ENCODE measurements at regions not wholly inside any gene's neighbourhood (a gene's known extent, or its start where the extent isn't known, plus 50 kb on each side); places are given as distances from the start of the nearest gene placed in this dataset.

DNA sequence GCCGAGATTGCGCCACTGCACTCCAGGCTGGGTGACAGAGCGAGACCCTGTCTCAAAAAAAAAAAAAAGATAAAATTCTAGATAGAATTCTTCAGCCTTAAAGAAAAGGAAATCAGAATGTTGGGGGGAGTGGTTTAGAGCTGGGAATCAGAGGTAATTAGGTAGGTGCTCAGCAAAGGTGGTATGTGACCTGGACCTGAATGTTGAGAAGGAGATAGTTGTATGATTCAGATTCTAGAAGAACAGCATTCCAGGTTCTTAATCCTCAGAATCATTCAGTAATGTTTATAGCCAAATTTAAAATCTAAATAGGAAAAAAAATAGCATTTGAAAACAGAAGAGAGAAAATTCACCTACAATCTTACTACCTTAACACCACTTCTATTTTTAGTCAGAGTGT lies 71.3 kb upstream of the UBE2E1 start:
- Histone ChIP-seq H3K9me3 (ENCODE audit: control insufficient read depth in 4 of 4, low read length in 3 of 4) (no peaks in the 10 kb centered on the region), H3K9ac (ENCODE audit: low read depth in 1 of 2, low read length in 2 of 2) (no peak overlapping the region), H3K36me3 (ENCODE audit: control insufficient read depth in 4 of 4, insufficient read depth in 3 of 4, low read depth in 1 of 4, low read length in 3 of 4) (no peaks in the 10 kb centered on the region), H3K4me3 (ENCODE audit: low read depth in 1 of 3, low read length in 3 of 3) (no peak overlapping the region), H3K4me1 (ENCODE audit: control insufficient read depth in 4 of 4, insufficient read depth in 4 of 4, low read length in 3 of 4) (no peaks in the 10 kb centered on the region), H3K27me3 (ENCODE audit: control insufficient read depth in 4 of 4, insufficient read depth in 4 of 4, low read length in 3 of 4) (no peaks in the 10 kb centered on the region), H3K27ac (ENCODE audit: low read depth in 1 of 2, low read length in 2 of 2) (no peak overlapping the region)
- no peak for DNase-seq (ENCODE audit: low spot score)
- TF ChIP-seq CTCF (IDR thresholded peaks at IDR 0.05; ENCODE audit: low read depth, low read length, missing input control) (no peak), FOXA1 (IDR thresholded peaks at IDR 0.05) (no peak), NR2F2 (IDR thresholded peaks at IDR 0.05) (no peak), ZBTB33 (IDR thresholded peaks at IDR 0.05) (no peak), EGR1 (IDR thresholded peaks at IDR 0.05; ENCODE audit: low read depth in 2 of 2) (no peak), HNF4G (IDR thresholded peaks at IDR 0.05) (no peak), SP1 (IDR thresholded peaks at IDR 0.05) (no peak), YY1 (IDR thresholded peaks at IDR 0.05) (no peak), GABPA (IDR thresholded peaks at IDR 0.05 in 1 of 2, conservative IDR thresholded peaks at IDR 0.05 in 1 of 2) (no peak), JUND (IDR thresholded peaks at IDR 0.05) (no peak)
- TF ChIP-seq, protein P1, sequence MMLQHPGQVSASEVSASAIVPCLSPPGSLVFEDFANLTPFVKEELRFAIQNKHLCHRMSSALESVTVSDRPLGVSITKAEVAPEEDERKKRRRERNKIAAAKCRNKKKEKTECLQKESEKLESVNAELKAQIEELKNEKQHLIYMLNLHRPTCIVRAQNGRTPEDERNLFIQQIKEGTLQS (IDR thresholded peaks at IDR 0.05), result no peak
- WGBS, result 97% methylated on average over 3 of the region's 3 CpGs

GRCh38 chr3:23735062-23735461 lies 70.7 kb upstream of the UBE2E1 start:
- Histone ChIP-seq H3K4me3 (ENCODE audit: low read depth in 1 of 3, low read length in 3 of 3) (no peak overlapping the region), H3K9ac (ENCODE audit: low read depth in 1 of 2, low read length in 2 of 2) (no peak overlapping the region), H3K9me3 (ENCODE audit: control insufficient read depth in 4 of 4, low read length in 3 of 4) (no peaks in the 10 kb centered on the region), H3K36me3 (ENCODE audit: control insufficient read depth in 4 of 4, insufficient read depth in 3 of 4, low read depth in 1 of 4, low read length in 3 of 4) (no peaks in the 10 kb centered on the region), H3K27me3 (ENCODE audit: control insufficient read depth in 4 of 4, insufficient read depth in 4 of 4, low read length in 3 of 4) (no peaks in the 10 kb centered on the region), H3K4me1 (ENCODE audit: control insufficient read depth in 4 of 4, insufficient read depth in 4 of 4, low read length in 3 of 4) (no peaks in the 10 kb centered on the region), H3K27ac (ENCODE audit: low read depth in 1 of 2, low read length in 2 of 2) (no peak overlapping the region)
- WGBS, result 57% methylated on average over 3 of the region's 3 CpGs
- TF ChIP-seq ZBTB33 (IDR thresholded peaks at IDR 0.05) (no peak), FOXA2 (IDR thresholded peaks at IDR 0.05) (no peak), HNF4G (IDR thresholded peaks at IDR 0.05) (no peak), JUND (IDR thresholded peaks at IDR 0.05) (no peak)
- no peak for DNase-seq (ENCODE audit: low spot score)

Measured in liver (tissue), 8 donors.